ENCODE measurements at regions not wholly inside any gene's neighbourhood (a gene's known extent, or its start where the extent isn't known, plus 50 kb on each side); places are given as distances from the start of the nearest gene placed in this dataset.

GRCh38 chr1:93769777-93770176 lies 88.1 kb upstream of the BCAR3 start:
- TF ChIP-seq CTCF (conservative IDR thresholded peaks at IDR 0.05) (no peak), ZFX (IDR thresholded peaks at IDR 0.05) (no peak)
